ENCODE measurements at regions not wholly inside any gene's neighbourhood (a gene's known extent, or its start where the extent isn't known, plus 50 kb on each side); places are given as distances from the start of the nearest gene placed in this dataset.
A peak's percentile ranks its signal among the peaks of the same experiment; 100 is the strongest.

DNA sequence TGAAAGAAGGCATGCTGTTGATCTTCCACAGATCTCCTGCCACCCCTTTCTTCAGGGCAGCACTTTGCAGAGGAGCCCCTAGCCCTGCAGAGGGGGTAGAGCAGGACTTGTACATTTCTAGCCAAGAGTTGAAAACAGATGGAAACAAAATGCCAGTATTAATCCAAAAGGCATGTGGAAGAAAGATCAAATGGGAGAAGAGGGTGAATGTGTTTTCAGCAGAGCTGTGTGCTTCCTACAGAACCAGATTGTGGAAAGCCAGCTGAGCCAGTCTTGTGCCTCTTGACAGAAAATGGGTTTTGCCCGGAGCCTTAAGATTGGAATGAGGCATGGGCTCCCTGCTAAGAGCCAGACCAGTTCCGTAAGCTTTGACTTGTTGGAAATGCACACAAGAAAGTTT lies 105.2 kb upstream of the TSPAN2 start:
- TF ChIP-seq, protein P1, sequence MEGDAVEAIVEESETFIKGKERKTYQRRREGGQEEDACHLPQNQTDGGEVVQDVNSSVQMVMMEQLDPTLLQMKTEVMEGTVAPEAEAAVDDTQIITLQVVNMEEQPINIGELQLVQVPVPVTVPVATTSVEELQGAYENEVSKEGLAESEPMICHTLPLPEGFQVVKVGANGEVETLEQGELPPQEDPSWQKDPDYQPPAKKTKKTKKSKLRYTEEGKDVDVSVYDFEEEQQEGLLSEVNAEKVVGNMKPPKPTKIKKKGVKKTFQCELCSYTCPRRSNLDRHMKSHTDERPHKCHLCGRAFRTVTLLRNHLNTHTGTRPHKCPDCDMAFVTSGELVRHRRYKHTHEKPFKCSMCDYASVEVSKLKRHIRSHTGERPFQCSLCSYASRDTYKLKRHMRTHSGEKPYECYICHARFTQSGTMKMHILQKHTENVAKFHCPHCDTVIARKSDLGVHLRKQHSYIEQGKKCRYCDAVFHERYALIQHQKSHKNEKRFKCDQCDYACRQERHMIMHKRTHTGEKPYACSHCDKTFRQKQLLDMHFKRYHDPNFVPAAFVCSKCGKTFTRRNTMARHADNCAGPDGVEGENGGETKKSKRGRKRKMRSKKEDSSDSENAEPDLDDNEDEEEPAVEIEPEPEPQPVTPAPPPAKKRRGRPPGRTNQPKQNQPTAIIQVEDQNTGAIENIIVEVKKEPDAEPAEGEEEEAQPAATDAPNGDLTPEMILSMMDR (IDR thresholded peaks at IDR 0.05; ENCODE audit: low read depth, low read length): no peak
- H3K4me3 ChIP-seq (replicated peaks in 1 of 2; ENCODE audit: low read depth in 2 of 2, low read length in 2 of 2): no peak overlapping the region
- no peak for DNase-seq (ENCODE audit: low read depth in 2 of 2)

DNA sequence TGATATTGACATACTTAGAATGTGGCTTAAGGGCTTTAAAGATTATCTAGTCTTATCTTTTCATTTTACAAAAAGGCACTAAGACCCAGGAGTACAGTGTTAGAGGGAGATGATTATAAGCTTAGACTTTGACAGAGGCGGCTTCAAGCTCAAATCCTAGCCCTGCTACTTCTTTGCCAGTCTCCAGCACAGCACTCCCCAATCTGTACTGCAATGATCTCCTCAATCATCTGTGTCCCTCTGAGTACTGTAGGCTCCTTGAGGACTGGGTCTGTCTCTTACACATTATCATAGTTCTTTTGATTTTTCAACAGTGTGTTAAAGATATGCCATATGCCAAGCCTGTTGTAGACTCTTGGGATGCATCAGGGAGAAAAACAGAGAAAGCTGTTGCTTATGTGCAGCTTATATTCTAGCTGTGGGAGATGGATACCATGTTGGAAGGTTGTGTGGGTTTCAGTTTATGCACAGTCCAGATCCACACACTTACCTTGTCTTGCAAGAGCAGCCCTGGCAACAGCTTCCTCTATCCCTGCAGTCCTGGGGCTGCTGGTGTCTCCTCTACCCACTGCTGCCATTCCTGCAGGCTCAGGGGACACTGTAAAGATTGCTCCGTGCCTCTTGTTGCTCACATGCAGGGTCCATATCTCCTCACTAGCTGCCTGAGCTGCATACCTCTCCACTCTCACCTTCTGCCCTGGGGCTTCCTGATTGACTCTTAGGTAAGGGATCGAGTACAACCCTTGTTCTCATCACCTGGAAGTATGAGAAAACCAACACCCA lies 103.9 kb upstream of the TSPAN2 start:
- no peak for DNase-seq (ENCODE audit: low read depth in 2 of 2)
- H3K4me3 ChIP-seq (replicated peaks in 1 of 2; ENCODE audit: low read depth in 2 of 2, low read length in 2 of 2): no peak overlapping the region
- TF ChIP-seq, protein P1 (IDR thresholded peaks at IDR 0.05; ENCODE audit: low read depth, low read length): no peak

DNA sequence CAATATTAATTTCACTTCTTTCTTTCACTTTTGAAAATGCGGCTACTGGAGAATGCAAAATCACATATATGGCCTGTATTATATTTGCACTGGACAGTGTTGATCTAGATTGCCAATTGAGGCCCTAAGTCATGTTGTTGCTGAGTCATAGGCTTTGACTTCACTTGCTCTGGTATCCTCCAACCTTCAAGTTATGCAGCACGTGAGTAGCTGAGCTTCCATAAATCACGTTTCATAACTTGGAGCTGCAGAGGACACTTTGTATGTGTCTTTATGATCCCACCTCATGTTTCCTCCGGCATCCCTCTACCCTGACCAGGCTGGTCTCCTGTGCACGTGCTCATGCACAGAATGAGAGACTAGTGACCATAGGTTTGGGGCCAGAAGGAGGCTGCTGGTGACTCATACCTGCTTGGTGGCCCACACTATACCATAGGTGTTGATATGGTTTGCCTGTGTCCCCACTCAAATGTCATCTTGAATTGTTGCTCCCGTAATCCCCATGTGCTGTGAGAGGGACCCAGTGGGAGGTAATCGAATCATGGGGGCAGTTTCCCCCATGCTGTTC lies 103.0 kb upstream of the TSPAN2 start:
- no peak overlapping the region for H3K4me3 ChIP-seq (replicated peaks in 1 of 2; ENCODE audit: low read depth in 2 of 2, low read length in 2 of 2)
- TF ChIP-seq, protein P1 (IDR thresholded peaks at IDR 0.05; ENCODE audit: low read depth, low read length): no peak
- no peak for DNase-seq (ENCODE audit: low read depth in 2 of 2)

DNA sequence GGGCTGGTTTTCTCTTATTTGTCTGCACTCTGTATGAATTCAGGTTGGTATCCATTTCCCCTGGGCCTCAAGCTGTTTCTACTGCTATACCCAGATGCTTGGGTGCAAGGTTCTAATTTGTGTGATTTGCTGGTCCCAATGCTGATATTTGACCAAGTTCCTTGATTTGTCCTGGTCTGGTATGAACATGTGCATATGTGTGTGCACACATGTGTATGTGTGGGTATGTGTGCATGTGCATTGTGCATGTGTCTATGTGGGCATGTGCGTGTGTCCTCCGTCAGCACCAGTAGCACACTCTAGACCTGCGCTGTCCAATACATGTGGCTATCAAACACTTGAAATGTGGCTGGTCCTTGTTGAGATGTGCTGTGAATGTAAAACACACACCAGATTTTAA lies 102.4 kb upstream of the TSPAN2 start:
- no peak for DNase-seq (ENCODE audit: low read depth in 2 of 2)
- TF ChIP-seq, protein P1 (IDR thresholded peaks at IDR 0.05; ENCODE audit: low read depth, low read length): no peak
- H3K4me3 ChIP-seq (replicated peaks in 1 of 2; ENCODE audit: low read depth in 2 of 2, low read length in 2 of 2): no peak overlapping the region

DNA sequence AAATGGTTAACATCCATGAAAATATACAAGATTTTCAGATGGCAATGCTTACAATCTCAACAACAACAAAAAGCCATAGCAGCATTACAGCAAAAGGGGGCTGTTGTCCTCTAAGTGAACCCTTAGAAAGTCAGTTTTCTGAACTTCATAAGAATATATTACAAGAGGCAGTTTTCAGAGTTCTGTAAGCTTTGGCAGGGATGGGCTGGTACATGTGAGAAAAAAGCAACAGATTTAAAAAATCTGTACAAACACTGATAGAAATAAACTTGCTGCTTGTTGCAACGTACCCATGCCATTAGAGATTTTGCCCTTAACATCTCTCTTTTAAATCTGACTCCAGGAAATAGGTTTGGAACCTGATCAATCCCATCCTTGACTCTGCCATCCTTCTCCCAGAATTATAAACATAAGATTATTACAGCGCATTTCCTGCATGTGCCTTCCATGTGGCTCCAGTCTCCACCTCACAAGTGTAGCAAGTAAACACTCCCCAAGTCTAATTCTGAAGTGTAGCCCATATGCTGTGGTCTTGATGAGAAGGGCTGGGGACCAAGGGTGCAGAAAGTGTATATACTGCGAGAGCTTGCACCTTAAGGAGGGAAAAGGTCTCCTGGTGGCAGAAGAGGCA lies 101.4 kb upstream of the TSPAN2 start:
- no peak for DNase-seq (ENCODE audit: low read depth in 2 of 2)
- TF ChIP-seq, protein P1 (IDR thresholded peaks at IDR 0.05; ENCODE audit: low read depth, low read length): no peak
- H3K4me3 ChIP-seq (replicated peaks in 1 of 2; ENCODE audit: low read depth in 2 of 2, low read length in 2 of 2): no peak overlapping the region

DNA sequence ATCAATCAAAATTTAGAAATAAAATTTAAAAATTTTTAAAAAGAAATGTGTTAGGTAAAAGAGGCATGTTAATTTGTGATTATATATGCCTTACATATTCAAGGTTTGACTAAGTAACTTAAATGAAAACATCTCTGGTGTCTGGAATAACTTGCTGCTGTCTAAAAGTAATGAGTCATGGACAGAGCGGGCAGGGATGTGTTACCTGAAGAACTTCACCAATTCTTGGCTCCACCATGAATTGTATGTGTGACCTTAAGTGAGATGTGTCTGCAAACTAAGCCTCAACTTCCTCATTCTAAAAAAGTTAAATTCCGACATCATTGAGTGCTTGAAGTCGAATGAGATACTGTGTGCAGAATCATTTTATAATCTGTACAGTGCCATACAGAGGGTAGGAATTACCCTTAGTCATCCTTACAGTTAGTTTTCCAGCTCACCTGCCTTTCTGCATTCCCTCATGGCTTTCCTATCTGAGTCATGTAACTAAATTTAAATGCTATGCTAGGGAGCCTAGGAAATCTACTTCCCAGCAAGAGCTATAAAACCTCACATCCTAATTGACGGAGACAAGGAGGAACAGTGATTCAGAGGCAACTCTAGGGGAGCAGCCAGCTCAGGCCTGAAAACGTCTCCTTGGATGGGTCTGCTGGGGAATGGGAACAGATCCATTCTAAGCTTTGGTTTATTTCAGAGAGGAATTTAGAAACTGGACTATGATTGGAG lies 100.7 kb upstream of the TSPAN2 start:
- peak; percentile 71 to 72 for DNase-seq (ENCODE audit: low read depth in 2 of 2)
- no peak overlapping the region for H3K4me3 ChIP-seq (replicated peaks in 1 of 2; ENCODE audit: low read depth in 2 of 2, low read length in 2 of 2)
- TF ChIP-seq, protein P1 (IDR thresholded peaks at IDR 0.05; ENCODE audit: low read depth, low read length): no peak
